Tibial nerve (tissue), 4 donors: ENCODE measurements at regions not wholly inside any gene's neighbourhood (a gene's known extent, or its start where the extent isn't known, plus 50 kb on each side); places are given as distances from the start of the nearest gene placed in this dataset.

Experiments
- CTCF ChIP-seq, 5 experiments: fragments of 200-600 bp in 3 of 5; fragments of 450-650 bp in 2 of 5; sonication (generic) in 3 of 5; IDR thresholded peaks; one replicate each; pipeline ENCODE4 v1.5.1; 2016 to 2019; ENCODE audit warnings: antibody characterized with exemption in 5 of 5, mild to moderate bottlenecking in 3 of 5, moderate library complexity in 2 of 5
- EP300 ChIP-seq, 2 donors: sonication (generic); formaldehyde crosslinking; IDR thresholded peaks; one replicate each; pipeline ENCODE4 v1.6.1; 2017; ENCODE audit warnings: antibody characterized with exemption in 2 of 2, mild to moderate bottlenecking in 1 of 2
- POLR2A ChIP-seq, 2 donors: fragments of 450-650 bp; IDR thresholded peaks; one replicate each; pipeline ENCODE4 v1.6.1; 2017; ENCODE audit warnings: antibody characterized with exemption in 2 of 2, mild to moderate bottlenecking in 2 of 2, moderate library complexity in 2 of 2

GRCh38 chr12:85393606-85394005 lies 113.6 kb downstream of the ALX1 start:
- TF ChIP-seq POLR2A (IDR thresholded peaks at IDR 0.05) (no peak), CTCF (IDR thresholded peaks at IDR 0.05) (no peak), EP300 (IDR thresholded peaks at IDR 0.05) (no peak)
